Keratinocyte (primary cell): ENCODE measurements at regions not wholly inside any gene's neighbourhood (a gene's known extent, or its start where the extent isn't known, plus 50 kb on each side); places are given as distances from the start of the nearest gene placed in this dataset.

ENCODE experiments used
- EZH2 ChIP-seq: IDR thresholded peaks from one replicate; pipeline ENCODE4 v1.6.1; 2012; ENCODE audit warnings: inconsistent platforms, mild to moderate bottlenecking, low read length, moderate library complexity
- TF ChIP-seq, protein P1 (sequence below), 3 experiments: IDR thresholded peaks in 1 of 3; conservative IDR thresholded peaks in 1 of 3; optimal IDR thresholded peaks in 1 of 3; 2 replicates in 2 of 3; 3 replicates in 1 of 3; pipeline versions ENCODE3 to v1.5.1; 2011; ENCODE audit warnings: low read length in 3 of 3, mild to moderate bottlenecking in 3 of 3, moderate library complexity in 2 of 3, control low read depth in 1 of 3, inconsistent platforms in 1 of 3; ENCODE audit not compliant: insufficient read depth in 2 of 3; ENCODE audit errors: extremely low read depth in 1 of 3

DNA sequence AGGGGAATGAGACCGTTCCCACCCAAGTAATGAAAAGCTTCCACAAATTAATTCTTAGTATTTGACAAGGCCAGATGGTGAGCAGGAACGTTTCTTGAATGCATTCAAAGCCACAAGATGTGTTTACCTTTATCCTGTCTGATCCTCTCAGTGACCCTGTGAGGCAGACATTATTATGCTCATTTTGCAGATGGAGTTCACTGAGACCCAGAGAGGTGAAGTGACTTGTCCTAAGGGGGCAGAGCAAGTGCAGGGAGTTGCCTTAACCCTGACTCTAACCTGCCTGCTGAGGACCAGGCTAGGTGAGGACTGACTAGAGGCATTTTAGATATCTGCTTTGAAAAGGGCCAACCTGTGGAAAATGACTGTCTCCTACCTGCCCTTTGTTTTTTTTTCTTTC is 156.7 kb downstream of the HAPSTR1 start:
- TF ChIP-seq EZH2, result no peak
- TF ChIP-seq, protein P1, sequence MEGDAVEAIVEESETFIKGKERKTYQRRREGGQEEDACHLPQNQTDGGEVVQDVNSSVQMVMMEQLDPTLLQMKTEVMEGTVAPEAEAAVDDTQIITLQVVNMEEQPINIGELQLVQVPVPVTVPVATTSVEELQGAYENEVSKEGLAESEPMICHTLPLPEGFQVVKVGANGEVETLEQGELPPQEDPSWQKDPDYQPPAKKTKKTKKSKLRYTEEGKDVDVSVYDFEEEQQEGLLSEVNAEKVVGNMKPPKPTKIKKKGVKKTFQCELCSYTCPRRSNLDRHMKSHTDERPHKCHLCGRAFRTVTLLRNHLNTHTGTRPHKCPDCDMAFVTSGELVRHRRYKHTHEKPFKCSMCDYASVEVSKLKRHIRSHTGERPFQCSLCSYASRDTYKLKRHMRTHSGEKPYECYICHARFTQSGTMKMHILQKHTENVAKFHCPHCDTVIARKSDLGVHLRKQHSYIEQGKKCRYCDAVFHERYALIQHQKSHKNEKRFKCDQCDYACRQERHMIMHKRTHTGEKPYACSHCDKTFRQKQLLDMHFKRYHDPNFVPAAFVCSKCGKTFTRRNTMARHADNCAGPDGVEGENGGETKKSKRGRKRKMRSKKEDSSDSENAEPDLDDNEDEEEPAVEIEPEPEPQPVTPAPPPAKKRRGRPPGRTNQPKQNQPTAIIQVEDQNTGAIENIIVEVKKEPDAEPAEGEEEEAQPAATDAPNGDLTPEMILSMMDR (optimal IDR thresholded peaks at IDR 0.05 in 1 of 3, IDR thresholded peaks at IDR 0.05 in 1 of 3, conservative IDR thresholded peaks at IDR 0.05 in 1 of 3; ENCODE audit: extremely low read depth in 1 of 3, insufficient read depth in 2 of 3, low read length in 3 of 3), result no peak
